Endothelial cell of hepatic sinusoid (primary cell): ENCODE measurements at regions not wholly inside any gene's neighbourhood (a gene's known extent, or its start where the extent isn't known, plus 50 kb on each side); places are given as distances from the start of the nearest gene placed in this dataset.

Experiments
- in situ Hi-C: cut with HindIII; loops from 2 replicates; pipeline ENCODE4 v1.10.0; 2017; ENCODE audit warnings: low sequenced_read_pairs

DNA sequence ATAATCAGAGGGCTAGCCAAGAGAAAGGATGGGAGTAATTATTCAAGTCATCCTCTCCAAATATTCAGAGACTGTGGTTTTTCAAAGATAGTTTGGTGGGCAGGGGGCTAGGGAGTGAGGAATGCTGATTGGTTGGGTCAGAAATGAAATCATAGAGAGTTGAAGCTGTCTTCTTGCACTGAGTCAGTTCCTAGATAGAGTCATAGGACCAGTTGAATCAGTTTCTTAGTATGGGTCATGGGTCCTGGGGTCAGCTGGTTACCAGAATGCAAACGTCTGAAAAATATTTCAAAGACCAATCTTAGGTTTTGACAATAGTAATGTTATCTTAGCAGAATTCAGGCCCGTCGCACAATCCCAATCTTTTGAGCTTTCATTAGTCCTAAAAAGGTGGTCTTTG is 171.4 kb upstream of the SPATS2L start:
- in situ Hi-C loops, result no loop called here

DNA sequence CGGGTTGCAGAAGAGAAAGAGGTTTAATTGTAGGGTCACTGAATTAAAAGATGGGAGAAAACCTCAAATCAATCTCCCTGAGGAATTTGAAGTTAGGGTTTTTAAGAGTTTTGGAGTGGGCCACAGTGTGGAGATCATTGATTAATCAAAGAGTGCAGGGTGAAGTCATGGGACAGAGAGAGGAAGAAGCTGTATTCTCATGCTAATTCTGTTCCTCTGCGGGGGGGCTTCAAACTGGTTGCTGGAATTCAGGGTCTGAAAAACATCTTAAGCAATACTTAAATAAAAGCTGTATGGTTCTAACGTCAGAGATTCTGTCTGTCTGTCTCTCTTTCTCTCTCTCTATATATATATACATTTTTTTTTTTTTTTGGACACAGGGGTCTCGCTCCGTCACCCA is 169.8 kb upstream of the SPATS2L start:
- in situ Hi-C loops, result no loop called here

DNA sequence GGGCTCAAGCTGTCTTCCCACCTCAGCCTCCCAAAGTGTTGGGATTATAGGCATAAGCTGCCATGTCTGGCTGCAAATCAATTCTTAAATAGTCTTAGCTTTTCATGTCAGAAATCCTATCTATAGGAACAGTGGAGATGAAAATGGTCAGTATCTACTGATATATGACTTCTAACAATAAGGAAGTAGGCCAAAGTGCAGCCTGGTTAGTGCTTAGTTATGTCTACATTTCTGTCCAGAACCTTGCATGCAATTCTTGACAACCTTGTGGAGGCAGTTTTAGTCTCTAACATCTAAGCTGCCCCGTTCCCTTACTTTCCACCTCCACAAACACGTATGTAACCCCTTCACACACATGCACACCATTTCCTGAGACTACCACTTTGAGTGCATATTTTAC is 169.2 kb upstream of the SPATS2L start:
- in situ Hi-C loops, result no loop called here

DNA sequence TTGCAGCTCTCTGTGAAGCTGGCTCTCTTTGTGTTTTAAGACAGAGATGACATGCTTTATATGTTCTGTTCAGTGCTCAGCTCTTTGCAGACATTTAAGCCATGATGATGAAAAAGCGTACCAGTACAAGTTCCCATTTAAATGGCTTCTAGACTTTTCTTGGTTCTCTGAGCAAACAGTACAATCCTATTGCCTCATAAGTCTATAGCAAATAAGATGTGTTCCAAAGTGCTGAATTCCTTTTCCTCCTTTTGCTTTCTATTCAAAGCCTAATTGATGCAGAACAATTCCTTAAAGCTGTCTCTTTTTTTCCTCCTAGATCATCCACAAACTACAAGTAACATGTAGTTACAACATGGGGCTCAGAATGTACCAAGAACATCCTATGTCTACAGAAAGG is 168.8 kb upstream of the SPATS2L start:
- in situ Hi-C loops, result no loop called here

DNA sequence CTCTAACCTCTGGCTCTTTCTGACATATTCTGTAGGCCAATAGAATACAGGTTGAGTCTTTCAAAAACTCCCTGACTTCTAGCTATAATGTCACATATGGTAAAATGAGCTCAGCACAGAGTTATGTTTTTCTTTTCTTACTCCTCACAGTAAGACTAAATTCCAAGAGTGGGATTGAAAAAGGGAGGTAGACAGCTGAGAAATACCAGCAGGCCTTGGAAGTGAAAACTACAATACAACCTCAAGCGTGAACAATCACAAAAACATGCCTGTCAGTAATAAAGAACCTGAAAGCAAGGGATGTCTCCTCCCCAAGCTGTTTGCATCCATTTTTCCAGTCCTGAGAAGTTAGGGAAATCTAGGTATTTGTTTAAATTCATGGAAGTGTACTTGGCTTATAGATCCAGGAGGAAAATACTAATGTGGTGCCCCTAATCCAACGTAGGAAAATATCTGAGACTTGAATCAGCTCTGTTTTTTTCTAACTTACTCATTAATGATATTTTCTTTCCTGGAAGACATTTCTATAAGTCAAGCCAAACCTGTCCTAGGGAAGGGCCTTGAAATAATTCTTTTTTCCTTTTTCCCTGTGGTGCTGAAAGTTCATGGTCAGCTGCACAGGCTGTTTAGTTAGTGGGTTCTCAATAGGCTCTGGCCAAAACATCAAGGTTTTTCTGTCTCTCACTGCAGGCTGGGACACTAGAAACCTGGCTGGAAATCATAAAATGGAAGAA is 167.9 kb upstream of the SPATS2L start:
- in situ Hi-C loops, result no loop called here

DNA sequence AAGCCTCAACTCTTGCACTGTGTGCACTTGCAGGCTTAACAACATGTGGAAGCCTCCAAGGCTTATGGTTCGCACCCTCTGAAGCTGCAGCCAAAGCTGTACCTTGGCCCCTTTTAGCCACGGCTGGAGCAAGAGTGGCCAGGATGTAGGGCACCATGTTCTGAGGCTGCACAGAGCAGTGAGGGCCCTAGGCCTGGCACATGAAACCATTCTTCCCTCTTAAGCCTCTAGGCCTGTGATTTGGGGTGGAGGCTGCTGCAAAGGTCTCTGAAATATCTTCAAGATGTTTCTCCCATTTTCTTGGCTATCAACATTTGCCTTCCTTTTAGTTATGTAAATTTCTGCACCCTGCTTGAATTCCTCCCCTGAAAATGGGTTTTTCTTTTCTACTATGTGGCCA is 161.9 kb upstream of the SPATS2L start:
- in situ Hi-C loops, result no loop called here

DNA sequence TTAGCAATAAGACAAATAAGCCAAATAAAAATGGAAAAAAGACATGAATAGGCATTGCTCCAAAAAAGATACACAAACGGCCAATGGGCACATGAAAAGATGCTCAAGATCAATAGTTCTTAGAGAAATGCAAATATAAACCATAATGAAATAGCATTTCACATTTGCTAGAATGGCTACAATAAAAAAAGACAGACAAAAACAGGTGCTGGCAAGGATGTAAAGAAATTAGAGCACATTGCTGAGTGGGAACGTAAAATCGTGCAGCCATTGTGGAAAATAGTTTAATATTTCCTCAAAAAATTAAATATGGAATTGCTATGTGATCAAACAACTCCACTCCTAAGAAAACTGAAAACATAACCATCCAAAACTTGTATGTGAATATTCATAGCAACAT is 160.0 kb upstream of the SPATS2L start:
- in situ Hi-C loops, result no loop called here

DNA sequence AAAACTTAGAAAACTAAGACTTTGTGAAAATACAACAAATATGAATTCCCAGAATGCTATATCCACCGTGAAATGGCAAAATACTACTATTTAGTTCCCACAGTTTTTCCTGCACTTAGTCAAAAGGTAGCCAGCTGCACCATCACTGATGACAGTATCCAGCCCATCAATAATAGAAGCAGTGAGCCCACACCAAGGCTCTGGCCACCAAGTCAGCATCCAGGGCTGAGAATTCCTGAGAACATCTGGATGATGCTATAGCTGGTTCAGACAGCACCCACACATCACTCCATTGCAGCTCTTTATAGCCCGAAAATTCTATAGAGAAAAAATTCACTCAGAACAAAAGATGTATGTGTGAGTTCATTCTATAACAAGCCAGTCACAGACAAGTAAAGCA is 159.1 kb upstream of the SPATS2L start:
- in situ Hi-C loops, result no loop called here

DNA sequence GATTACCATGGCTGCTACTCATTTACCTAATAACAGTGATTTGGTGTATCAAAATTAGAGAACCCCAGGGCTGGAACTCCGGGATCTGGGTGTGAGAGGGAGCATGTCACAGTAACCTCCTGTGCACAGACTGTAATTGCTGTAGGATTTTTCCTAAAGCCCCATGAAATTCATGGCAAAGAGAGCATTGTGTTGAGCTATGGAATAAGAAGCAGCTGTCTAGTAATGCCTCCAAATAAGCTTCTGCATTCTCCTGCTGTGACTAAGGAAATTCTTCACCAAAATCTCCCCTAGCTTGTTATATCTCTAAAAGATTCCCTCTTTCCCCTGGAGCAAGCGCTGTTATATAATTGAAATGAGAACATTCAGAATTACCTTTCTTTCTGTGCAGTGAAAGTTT is 158.1 kb upstream of the SPATS2L start:
- in situ Hi-C loops, result no loop called here

DNA sequence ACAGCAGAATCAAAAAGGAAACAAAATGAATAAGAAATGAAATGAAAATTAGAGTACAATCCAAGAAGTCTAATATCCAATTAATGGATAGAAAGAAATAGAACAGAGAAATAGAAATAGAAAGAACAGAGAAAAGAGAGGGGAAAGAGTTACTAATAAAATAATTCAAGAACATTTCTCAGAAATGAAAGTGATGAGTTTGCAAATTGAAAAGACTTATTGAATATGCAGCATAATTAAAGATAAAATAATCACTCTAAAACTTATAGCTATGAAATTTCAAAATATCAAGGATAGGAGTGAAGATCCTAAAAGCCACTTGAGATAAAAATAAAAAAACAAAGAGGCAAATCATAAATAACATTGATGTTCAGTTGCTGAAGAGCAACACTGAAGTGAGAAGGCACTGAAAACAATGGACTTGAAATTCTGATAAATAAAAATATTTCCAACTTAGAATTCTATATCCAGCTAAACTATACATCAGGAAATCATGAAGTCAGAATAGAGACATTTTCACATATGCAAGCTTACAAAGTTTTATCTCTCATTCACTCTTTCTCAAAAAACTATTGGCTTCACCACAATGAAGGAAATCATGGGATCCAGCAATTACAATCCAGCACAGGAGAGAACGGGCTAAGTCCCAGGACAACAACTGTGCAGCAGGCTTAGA is 155.9 kb upstream of the SPATS2L start:
- in situ Hi-C loops, result loop anchor here (5.0 kb wide), 1 partner anchor 77 kb away; no protein-coding TSS in a partner anchor

DNA sequence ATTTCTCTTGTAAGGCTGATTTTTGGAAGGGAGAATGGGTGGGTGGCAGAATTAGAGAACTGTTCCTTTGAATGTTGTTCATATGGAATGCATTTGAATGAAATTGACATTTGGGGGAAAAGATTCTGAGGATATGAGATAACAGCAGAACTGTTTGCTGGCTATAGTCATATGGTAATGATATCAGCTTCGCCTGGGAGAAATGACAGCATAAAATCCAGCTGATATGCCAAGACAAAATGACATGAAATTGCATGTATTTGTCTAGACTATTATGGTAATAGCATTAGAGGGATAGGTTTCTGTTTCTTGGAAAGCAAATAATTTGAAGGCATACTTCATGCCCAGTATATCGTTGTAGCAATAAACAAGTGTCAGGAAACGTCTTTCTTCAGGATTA is 150.8 kb upstream of the SPATS2L start:
- in situ Hi-C loops, result no loop called here

DNA sequence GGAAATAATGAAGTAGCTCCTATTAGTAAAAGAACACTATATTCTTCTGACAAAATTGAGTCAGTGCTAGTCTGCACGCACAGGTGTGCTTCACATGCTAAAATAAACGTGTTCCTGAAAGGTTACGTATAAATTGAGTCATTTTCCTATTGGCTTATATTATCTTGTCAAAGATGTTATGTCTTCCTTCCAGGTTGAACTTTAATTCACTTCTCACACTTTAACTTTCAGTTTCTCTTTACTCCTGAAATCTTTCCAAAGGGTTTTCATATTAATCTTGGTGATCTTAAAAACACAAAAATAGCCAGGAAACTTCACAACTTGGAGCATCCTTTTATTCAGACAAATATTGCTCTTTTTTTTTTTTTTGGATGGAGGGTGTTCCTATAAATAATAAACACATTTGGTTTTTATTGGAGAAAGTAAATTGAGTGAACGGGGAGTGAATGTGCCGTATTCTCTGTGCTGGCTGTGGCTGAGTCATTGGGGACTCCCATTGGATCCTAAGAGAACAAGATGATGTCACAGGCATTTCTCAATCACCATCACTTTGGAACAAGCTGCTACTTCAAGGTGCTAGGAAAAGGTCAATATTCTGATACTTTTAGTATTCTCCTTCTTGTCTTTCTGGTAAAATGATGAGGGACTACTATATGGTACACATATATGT is 150.2 kb upstream of the SPATS2L start:
- in situ Hi-C loops, result no loop called here

DNA sequence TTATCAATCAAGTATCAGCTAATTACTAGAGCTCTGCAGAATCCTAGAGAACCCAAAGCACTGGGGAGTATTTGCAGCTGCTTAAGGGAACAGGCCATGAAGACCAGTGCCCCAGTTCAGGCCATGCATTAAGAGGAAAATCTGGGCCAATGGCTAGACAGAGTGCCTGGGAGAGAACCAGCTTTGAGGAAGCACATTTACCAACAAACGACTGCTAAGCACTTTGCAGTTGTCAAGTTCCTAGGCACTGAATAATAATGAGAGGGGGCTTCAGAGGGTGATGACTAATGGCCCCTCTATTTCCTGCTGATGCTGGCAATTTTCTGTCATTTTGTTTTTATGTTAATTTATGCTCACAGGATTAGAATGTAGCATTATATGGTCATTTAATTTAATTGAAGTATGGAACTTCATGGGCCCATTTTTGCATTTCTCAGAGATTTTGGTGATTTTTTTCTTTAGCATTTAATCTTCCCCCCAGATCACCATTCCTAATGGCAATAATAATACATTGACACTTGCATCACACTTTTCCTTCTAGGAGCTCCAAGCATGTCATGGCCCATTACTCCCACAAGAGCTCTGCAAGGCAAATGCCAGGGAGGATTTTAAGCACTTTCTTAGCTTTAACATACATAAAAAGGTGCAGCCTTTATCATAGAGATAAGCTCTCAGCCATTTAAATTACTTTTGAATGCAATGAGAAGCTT is 147.7 kb upstream of the SPATS2L start:
- in situ Hi-C loops, result no loop called here

DNA sequence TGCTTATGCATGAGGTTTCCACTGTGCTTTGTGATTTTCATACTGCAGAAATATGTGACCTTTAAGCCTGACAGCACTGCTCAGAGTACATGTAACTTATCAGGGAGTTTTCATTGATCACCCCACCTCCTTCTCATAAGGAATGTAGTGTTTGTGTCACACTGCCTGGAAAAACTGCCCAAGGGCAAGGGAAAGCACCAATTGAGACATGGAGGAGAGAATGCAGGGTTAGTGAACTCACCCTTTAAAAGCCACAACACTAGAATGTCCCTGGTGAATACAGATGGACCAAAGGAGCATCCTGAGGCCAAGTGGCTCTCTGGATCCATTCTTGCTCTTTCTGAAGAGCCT is 147.2 kb upstream of the SPATS2L start:
- in situ Hi-C loops, result no loop called here

DNA sequence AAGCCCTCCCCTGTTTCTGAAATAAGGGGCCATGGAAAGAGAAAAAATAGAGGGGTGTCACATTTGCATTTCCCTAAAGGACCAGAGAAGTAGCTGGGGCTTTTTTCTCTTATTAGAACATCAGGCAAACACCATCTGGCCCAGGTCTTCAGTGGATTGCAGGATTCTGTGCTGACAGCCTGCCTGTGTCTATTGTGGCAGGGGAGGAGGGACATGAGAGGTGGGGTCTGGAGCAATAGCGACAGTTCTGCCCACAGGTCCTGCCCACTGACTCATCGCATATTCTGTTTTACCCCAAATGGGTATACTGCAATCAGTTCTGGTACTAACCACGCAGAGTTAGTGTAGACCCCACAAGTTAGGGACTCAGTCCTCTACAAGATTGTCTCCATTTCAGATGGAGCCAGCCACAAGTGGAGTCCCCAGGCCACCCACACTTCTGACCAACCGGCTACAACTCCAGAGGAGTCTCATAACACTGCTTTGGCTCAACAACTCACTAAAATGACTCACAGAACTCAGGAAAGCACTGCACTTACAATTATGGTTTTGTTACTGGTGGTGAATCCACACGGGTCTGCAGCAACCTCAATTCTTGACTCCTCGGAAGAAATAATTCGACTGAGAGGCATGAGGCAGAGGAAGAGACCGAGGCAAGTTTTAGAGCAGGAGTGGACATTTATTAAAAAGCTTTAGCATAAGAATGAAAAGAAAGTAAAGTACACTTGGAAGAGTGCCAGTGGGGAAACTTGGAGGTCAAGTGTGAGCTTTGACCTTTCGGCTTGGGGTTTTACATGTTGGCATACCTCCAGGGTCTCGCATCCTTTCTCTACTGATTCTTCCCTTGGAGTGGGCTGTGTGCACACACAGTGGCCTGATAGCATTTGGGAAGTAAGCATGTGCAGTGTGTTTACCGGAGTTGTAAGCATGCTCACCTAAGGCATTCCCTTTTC is 146.4 kb upstream of the SPATS2L start:
- in situ Hi-C loops, result no loop called here

DNA sequence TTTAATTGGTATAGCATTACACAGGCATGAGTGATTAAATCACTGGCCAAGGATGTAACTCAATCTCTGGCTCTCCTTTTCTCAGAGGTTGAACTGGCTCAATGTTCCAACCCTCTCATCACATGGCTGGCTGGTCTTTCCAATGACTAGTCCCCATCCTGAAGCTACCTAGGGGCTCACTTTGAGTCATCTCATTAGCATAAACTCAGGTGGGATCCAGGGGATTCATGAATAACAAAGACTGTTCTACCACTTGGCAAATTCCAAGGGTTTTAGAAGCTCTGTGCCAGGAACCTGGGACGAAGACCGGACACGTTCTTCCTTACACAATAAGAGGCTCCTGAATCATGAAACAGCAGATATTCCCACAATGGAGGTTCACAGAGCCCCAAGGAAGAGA is 145.0 kb upstream of the SPATS2L start:
- in situ Hi-C loops, result no loop called here

DNA sequence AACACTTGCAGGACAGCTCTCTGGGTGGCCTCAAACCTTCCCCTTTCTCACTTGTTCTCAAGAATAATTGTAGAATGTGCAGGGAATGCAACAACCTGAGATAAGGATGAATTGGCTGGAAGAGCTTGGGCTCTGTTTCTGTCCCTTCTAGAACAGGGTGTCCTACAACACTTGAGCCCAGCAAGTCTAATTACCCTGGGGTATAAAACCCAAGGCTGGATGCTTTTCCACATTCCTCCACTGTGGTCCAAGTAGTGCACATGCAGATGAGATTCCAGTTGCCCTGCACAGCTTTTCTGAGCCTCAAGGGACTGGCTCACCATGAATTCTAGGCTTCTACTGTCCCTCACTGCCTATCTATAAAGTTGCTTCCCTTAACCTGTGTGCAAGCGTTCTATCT is 140.8 kb upstream of the SPATS2L start:
- in situ Hi-C loops, result no loop called here

DNA sequence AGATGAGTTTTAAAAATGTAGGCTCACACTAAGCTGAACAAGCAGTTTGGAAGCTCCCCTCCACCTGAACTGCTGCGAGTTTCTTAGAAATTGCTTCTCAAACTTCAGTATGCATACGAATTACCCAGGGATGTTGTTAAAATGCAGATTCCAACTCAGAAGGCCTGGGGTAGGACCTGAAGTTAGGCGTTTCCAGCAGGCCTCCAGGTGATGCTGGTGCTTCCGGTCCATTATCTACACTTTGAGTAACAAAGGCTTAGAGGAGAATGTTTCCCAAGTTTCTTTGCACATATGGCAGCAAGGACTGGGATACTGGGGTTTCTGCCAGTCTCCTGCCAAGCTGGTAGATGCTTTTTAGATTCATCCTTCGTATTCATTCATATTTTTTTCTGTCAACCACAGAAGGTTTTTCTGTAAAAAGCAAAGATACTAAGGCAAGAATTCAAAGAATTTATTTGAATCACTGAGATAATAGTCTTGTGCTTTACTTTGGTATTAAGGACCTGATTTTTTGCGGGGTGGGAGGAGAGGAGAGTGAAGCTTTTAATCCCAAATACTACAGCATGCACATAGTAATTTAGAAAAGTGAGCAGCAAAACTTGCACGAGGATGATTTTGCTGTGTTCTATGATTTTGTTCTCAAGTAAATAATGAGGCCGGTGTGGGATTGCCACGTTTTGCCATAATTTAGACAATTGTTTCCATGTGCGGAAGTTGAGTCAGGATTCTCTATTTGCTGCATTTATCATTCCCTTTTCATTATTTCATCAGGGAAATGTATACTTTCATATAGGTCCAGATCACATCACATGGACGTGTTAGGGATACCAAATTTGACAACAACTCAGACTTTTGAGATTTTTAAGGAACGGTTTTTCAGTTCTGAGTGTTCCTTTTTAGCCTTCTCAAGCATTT is 137.6 kb upstream of the SPATS2L start:
- in situ Hi-C loops, result no loop called here

DNA sequence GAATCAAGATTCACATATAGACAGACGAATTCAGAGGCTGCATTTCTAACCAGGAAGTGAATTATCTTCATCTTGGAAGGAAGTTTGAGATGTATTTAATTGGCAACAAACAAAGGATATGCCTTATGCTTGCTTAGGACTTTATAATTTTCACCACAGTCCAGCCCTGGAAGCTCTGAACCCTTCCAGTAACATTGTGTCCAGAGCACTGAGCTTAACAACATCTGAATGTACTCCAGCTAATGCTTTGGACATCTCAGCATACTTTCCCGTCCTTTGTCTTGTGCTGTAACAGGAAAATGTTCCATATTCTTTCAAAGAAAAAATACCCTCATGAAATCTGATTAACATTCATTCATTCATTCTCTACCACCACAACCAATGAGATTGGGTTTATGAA is 136.3 kb upstream of the SPATS2L start:
- in situ Hi-C loops, result no loop called here
